HG03060 (cell line): ENCODE measurements at regions not wholly inside any gene's neighbourhood (a gene's known extent, or its start where the extent isn't known, plus 50 kb on each side); places are given as distances from the start of the nearest gene placed in this dataset.

ENCODE experiments used
- ATAC-seq: cut with Tn5 transposase; IDR thresholded peaks from one replicate; pipeline ENCODE4 v1.9.1; 2021; ENCODE audit warnings: low read depth, moderate number of reproducible peaks; ENCODE audit not compliant: unreplicated experiment

DNA sequence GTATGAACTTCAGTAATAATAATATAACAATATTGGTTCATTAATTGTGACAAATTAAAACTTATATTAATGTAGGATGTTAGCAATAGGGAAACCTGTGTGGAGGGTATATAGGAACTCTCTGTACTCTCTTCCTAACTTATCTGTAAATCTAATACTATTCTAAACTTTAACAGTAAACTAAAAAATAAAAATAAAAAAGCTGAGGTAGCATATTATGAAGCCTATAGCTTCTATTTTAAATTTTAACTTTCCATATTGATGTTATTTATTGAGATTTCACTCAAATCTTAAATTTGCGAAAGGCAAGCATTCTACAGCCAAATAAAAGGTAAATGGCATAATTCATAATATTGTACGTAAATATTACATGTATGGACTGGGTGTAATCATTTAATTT lies 326.4 kb downstream of the MEI4 start:
- ATAC-seq, result no peak

- ATAC-seq, result peak; percentile 66
These were observed 333.7 kb downstream of the MEI4 start for GRCh38 chr6:77986380-77987034.

GRCh38 chr6:77987035-77987384 lies 334.2 kb downstream of the MEI4 start:
- ATAC-seq, result peak; percentile 17

GRCh38 chr6:78010130-78010529 lies 357.3 kb downstream of the MEI4 start:
- no peak for ATAC-seq

GRCh38 chr6:78020586-78020985 lies 367.7 kb downstream of the MEI4 start:
- ATAC-seq, result no peak

DNA sequence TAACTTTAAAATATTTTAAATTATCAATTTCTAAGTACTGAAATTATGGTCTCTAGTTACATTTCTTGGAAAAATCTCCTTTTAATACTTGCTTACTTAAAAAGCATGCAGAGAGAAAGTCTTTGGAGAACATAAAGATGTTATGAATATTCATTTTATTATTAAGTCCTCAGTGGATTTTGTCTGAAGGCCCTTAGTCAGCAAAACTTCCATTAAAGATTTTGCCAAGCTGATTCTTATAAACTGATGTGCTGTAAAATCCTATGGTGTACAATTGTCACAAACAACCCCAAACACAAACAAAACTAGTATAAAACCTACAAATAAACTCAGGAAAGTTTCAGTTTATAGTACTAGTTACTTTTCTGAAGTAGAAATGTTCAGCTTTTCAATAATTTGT lies 372.7 kb downstream of the MEI4 start:
- ATAC-seq, result no peak

GRCh38 chr6:78031228-78031627 lies 378.4 kb downstream of the MEI4 start:
- ATAC-seq, result no peak

DNA sequence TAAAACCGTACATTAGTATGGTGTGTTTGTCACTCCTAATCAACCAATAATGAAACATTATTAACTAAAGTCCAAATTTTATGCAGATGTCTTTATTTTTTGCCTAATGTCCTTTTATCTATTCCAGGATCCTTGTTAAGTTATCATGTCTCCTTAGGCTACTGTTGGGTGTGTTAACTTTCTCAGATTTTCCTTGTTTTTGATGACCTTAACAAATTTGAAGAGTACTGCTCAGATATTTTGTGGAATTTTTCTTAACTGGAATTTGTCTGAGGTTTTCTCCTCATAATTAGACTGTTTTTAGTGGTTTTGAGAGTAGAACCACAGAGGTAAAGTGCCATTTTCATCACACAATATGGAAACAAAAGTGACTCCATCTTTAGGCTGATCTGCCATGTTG lies 406.3 kb downstream of the MEI4 start:
- no peak for ATAC-seq

- no peak for ATAC-seq
These were observed 410.2 kb downstream of the MEI4 start for GRCh38 chr6:78062993-78063392.

DNA sequence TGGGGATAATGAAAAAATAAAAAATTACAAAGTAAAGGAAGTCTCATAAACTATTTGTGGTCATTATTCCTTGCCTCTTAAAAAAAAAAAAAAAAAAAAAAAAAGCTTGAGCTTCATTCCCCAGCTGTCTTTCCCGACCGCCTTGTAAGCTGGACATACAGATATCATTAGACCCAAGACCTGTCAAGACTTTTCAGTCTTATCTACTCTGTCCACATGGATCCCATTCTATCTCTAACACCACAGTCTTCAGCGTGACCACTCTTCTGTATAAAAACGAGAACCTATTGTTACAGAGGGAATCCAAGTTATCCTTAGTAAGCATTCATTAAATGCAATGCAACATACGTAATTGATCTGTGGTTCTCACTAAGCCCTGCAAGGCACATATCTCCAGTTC lies 423.5 kb downstream of the MEI4 start:
- no peak for ATAC-seq

GRCh38 chr6:78089531-78089930 lies 436.7 kb downstream of the MEI4 start:
- ATAC-seq, result no peak

- ATAC-seq, result no peak
These were observed 441.1 kb downstream of the MEI4 start for GRCh38 chr6:78093906-78094305.

- ATAC-seq, result no peak
These were observed 448.5 kb downstream of the MEI4 start for GRCh38 chr6:78101387-78101786.

- ATAC-seq, result no peak
These were observed 457.8 kb downstream of the MEI4 start for GRCh38 chr6:78110641-78111040.

- no peak for ATAC-seq
These were observed 465.1 kb downstream of the MEI4 start for GRCh38 chr6:78117966-78118365.

DNA sequence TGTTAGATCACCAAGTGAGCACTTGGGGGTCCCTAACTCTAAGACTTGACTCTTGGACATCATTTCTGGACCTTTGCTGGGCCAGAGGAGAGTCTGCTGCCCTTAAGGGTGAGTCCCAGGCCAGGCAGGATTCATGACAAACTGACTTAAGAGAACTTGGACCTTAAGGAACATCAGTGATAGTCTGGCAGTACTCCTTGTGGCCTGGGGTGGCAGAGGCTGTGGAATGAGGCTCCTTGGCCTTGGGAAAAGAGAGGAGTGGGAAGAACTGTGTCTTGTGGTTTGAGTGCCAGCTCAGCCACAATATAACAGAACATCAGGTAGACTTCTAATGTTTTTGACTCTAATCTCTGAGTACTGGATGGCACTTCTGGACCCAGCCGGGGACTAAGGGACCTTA lies 478.7 kb downstream of the MEI4 start:
- ATAC-seq, result no peak

GRCh38 chr6:78132671-78133410 lies 480.0 kb downstream of the MEI4 start:
- ATAC-seq, result no peak

GRCh38 chr6:78150425-78150824 lies 497.6 kb downstream of the MEI4 start:
- no peak for ATAC-seq

GRCh38 chr6:78153976-78154375 lies 501.1 kb downstream of the MEI4 start:
- no peak for ATAC-seq

DNA sequence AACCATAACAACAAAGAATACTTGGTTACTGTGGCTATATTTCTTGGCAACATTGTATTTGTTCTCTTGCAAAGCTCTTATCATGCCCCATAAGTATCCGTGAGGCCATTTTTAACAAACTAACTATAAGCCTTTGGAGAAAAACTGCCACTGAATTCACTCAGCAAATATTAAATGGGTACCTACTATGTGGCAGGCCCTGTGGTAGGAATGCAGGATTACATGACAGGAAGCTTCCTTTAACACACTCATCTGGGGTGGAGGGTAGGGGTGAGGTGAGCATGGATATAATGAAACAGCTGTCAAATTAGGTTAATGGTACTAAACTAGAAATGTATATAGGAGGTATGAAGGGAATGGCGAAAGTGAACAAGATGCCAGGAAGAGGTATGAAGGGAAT lies 504.8 kb downstream of the MEI4 start:
- ATAC-seq, result no peak

- ATAC-seq, result no peak
These were observed 536.1 kb downstream of the MEI4 start for GRCh38 chr6:78188891-78189290.

- ATAC-seq, result no peak
These were observed 539.2 kb downstream of the MEI4 start for GRCh38 chr6:78192057-78192456.
